Liver (tissue), 2 donors: ENCODE measurements at regions not wholly inside any gene's neighbourhood (a gene's known extent, or its start where the extent isn't known, plus 50 kb on each side); places are given as distances from the start of the nearest gene placed in this dataset.

Experiments used
- CTCF ChIP-seq: fragments of 150-350 bp; IDR thresholded peaks from 2 replicates; pipeline ENCODE4 v1.5.1; 2017; ENCODE audit warnings: improper control_type of control experiment, low read depth, low read length; ENCODE audit not compliant: missing input control
- TF ChIP-seq, protein P1 (sequence below): IDR thresholded peaks from 2 replicates; pipeline ENCODE4 v1.6.1; 2016; ENCODE audit warnings: antibody characterized with exemption
- donor health status: healthy.

DNA sequence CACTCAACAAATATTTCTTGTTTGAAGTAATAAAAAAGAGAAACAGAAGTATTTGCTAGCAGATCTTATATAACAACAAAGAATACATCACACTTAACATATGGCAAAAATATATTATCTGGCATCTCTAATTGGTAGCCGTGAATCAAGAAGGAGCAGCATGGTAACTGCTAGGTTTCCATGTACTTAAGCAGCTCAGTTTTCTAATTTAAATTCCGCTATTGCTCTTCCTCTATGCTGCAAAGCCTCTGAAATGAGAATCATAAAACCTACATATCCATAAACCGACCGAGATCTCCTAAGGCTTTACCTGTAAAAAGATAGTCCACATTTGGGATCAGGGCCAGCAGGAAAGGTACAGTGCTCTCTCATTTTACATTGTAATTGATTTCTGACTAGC lies 76.6 kb upstream of the PTPRZ1 start:
- no peak for TF ChIP-seq CTCF
- TF ChIP-seq, protein P1, sequence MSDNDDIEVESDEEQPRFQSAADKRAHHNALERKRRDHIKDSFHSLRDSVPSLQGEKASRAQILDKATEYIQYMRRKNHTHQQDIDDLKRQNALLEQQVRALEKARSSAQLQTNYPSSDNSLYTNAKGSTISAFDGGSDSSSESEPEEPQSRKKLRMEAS: no peak
